ENCODE measurements at regions not wholly inside any gene's neighbourhood (a gene's known extent, or its start where the extent isn't known, plus 50 kb on each side); places are given as distances from the start of the nearest gene placed in this dataset.
"Not testable (repeated sequence)": the region's sequence is repeated elsewhere in the genome, so short reads cannot be mapped to it uniquely, and the experiment has no call there.

- DNase-seq (ENCODE audit: low read depth): no peak
Measured at GRCh38 chr13:31385540-31385939, 185.8 kb downstream of the B3GLCT start.

- no peak for DNase-seq (ENCODE audit: low read depth)
Measured at GRCh38 chr13:31394506-31394905, 194.7 kb downstream of the B3GLCT start.

GRCh38 chr13:31395090-31395489 is 195.3 kb downstream of the B3GLCT start:
- no peak for DNase-seq (ENCODE audit: low read depth)

GRCh38 chr13:31399690-31400089 is 199.9 kb downstream of the B3GLCT start:
- DNase-seq (ENCODE audit: low read depth): no peak

- not testable (repeated sequence) for DNase-seq (ENCODE audit: low read depth)
Measured at GRCh38 chr13:31403711-31404110, 203.9 kb downstream of the B3GLCT start.

- DNase-seq (ENCODE audit: low read depth): no peak
Measured at GRCh38 chr13:31408927-31409326, 209.2 kb downstream of the B3GLCT start.

- no peak for DNase-seq (ENCODE audit: low read depth)
Measured at GRCh38 chr13:31409678-31410356, 210.0 kb downstream of the B3GLCT start.

GRCh38 chr13:31413516-31413915 is 213.7 kb downstream of the B3GLCT start:
- DNase-seq (ENCODE audit: low read depth): no peak

GRCh38 chr13:31416066-31416465 is 216.3 kb downstream of the B3GLCT start:
- no peak for DNase-seq (ENCODE audit: low read depth)

GRCh38 chr13:31418186-31418585 is 218.4 kb downstream of the B3GLCT start:
- DNase-seq (ENCODE audit: low read depth): no peak

- no peak for DNase-seq (ENCODE audit: low read depth)
Measured at GRCh38 chr13:31421756-31422155, 222.0 kb downstream of the B3GLCT start.

GRCh38 chr13:31424130-31424729 is 224.5 kb downstream of the B3GLCT start:
- DNase-seq (ENCODE audit: low read depth): peak; percentile 52

- no peak for DNase-seq (ENCODE audit: low read depth)
Measured at GRCh38 chr13:31426395-31426794, 226.6 kb downstream of the B3GLCT start.

- no peak for DNase-seq (ENCODE audit: low read depth)
Measured at GRCh38 chr13:31427151-31428100, 227.7 kb downstream of the B3GLCT start.

- DNase-seq (ENCODE audit: low read depth): peak; percentile 9
Measured at GRCh38 chr13:31431722-31432137, 232.0 kb downstream of the B3GLCT start.

- no peak for DNase-seq (ENCODE audit: low read depth)
Measured at GRCh38 chr13:31433207-31433606, 233.4 kb downstream of the B3GLCT start.

GRCh38 chr13:31433746-31434145 is 234.0 kb downstream of the B3GLCT start:
- no peak for DNase-seq (ENCODE audit: low read depth)

- no peak for DNase-seq (ENCODE audit: low read depth)
Measured at GRCh38 chr13:31434613-31435012, 234.8 kb downstream of the B3GLCT start.

GRCh38 chr13:31435536-31435935 is 235.8 kb downstream of the B3GLCT start:
- DNase-seq (ENCODE audit: low read depth): no peak

GRCh38 chr13:31436478-31436877 is 236.7 kb downstream of the B3GLCT start:
- no peak for DNase-seq (ENCODE audit: low read depth)

GRCh38 chr13:31437975-31438374 is 238.2 kb downstream of the B3GLCT start:
- DNase-seq (ENCODE audit: low read depth): no peak

GRCh38 chr13:31440132-31440531 is 240.4 kb downstream of the B3GLCT start:
- DNase-seq (ENCODE audit: low read depth): no peak
